ENCODE measurements at regions not wholly inside any gene's neighbourhood (a gene's known extent, or its start where the extent isn't known, plus 50 kb on each side); places are given as distances from the start of the nearest gene placed in this dataset.

- Histone ChIP-seq H3K4me3 (ENCODE audit: low read depth in 2 of 2, low read length in 1 of 2) (no peak overlapping the region), H3K4me1 (ENCODE audit: control insufficient read depth in 1 of 2, insufficient read depth in 2 of 2, low read depth in 1 of 2, low read length in 1 of 2) (no peaks in the 10 kb centered on the region), H3K9me2 (no peaks in the 10 kb centered on the region), H3K9me3 (no peaks in the 10 kb centered on the region), H3K27ac (ENCODE audit: low read depth in 2 of 2, low read length in 1 of 2) (no peak overlapping the region), H2AFZ (ENCODE audit: low read depth) (no peak overlapping the region), H3K27me3 (ENCODE audit: insufficient read depth) (no peaks in the 10 kb centered on the region), H3K9ac (no peak overlapping the region), H3F3A (replicated peaks; ENCODE audit: insufficient read depth) (no peaks in the 10 kb centered on the region), H3K79me2 (ENCODE audit: insufficient read depth) (no peaks in the 10 kb centered on the region), H4K20me1 (ENCODE audit: insufficient read depth) (no peaks in the 10 kb centered on the region), H3K36me3 (replicated peaks in 1 of 2; ENCODE audit: control insufficient read depth in 1 of 2, insufficient read depth in 2 of 2, low read length in 1 of 2) (no peaks in the 10 kb centered on the region), H3K4me2 (no peak overlapping the region)
- ChIA-PET CTCF (no interaction called here), POLR2A (no interaction called here)
- TF ChIP-seq, protein P1, sequence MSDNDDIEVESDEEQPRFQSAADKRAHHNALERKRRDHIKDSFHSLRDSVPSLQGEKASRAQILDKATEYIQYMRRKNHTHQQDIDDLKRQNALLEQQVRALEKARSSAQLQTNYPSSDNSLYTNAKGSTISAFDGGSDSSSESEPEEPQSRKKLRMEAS (IDR thresholded peaks at IDR 0.05; ENCODE audit: low read depth), result no peak
- TF ChIP-seq EZH2phosphoT487 (IDR thresholded peaks at IDR 0.05; ENCODE audit: borderline replicate concordance, low read depth) (no peak), FOXJ3 (CRISPR knock-in tag; IDR thresholded peaks at IDR 0.05) (no peak), ELF1 (IDR thresholded peaks at IDR 0.05) (no peak)
- TF ChIP-seq, protein P2, sequence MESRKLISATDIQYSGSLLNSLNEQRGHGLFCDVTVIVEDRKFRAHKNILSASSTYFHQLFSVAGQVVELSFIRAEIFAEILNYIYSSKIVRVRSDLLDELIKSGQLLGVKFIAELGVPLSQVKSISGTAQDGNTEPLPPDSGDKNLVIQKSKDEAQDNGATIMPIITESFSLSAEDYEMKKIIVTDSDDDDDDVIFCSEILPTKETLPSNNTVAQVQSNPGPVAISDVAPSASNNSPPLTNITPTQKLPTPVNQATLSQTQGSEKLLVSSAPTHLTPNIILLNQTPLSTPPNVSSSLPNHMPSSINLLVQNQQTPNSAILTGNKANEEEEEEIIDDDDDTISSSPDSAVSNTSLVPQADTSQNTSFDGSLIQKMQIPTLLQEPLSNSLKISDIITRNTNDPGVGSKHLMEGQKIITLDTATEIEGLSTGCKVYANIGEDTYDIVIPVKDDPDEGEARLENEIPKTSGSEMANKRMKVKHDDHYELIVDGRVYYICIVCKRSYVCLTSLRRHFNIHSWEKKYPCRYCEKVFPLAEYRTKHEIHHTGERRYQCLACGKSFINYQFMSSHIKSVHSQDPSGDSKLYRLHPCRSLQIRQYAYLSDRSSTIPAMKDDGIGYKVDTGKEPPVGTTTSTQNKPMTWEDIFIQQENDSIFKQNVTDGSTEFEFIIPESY (IDR thresholded peaks at IDR 0.05; ENCODE audit: borderline replicate concordance, low read depth), result no peak
- 9% methylated on average over 1 of the region's 1 CpG for WGBS (ENCODE audit: low lambda C conversion rate)
- DNase-seq, result no peak
Measured at GRCh38 chr3:84891851-84892250, 66.9 kb upstream of the CADM2 start.

DNA sequence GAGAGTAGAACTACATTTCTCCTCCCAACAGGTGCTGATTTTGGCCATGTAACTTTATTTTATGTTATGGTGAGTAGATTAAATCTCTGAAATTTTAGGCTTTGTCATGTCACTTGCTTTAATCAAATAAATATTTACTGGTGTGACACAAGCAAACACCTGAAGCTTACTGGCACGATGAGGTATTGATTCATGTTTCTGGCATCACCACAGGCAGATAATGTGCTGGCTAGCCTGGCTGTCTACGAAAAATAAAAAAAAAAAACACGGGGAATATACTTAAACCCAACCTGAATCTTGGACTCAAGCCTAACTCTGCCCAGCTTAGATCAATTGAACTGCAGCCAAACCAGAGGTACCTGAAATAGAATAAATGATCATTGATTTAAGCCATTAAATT lies 65.6 kb upstream of the CADM2 start:
- H4K20me1 ChIP-seq (ENCODE audit: insufficient read depth), result no peaks in the 10 kb centered on the region

GRCh38 chr3:84904212-84904611 lies 54.6 kb upstream of the CADM2 start:
- no peak for DNase-seq
- Histone ChIP-seq H3K27me3 (ENCODE audit: insufficient read depth) (no peaks in the 10 kb centered on the region), H3K9ac (no peak overlapping the region), H3K9me2 (no peaks in the 10 kb centered on the region), H3K4me3 (ENCODE audit: low read depth in 2 of 2, low read length in 1 of 2) (no peak overlapping the region), H3F3A (replicated peaks; ENCODE audit: insufficient read depth) (no peaks in the 10 kb centered on the region), H3K4me1 (ENCODE audit: control insufficient read depth in 1 of 2, insufficient read depth in 2 of 2, low read depth in 1 of 2, low read length in 1 of 2) (peaks cover 0 to 5% of the 10 kb centered on the region in 2 experiments; a peak in 1 of 4 replicates), H4K20me1 (ENCODE audit: insufficient read depth) (no peaks in the 10 kb centered on the region), H3K36me3 (replicated peaks in 1 of 2; ENCODE audit: control insufficient read depth in 1 of 2, insufficient read depth in 2 of 2, low read length in 1 of 2) (no peaks in the 10 kb centered on the region), H3K4me2 (no peak overlapping the region), H2AFZ (ENCODE audit: low read depth) (no peak overlapping the region), H3K9me3 (no peaks in the 10 kb centered on the region), H3K79me2 (ENCODE audit: insufficient read depth) (no peaks in the 10 kb centered on the region), H3K27ac (ENCODE audit: low read depth in 2 of 2, low read length in 1 of 2) (no peak overlapping the region)
- POLR2A ChIA-PET, result no interaction called here
- CTCF ChIA-PET, result no interaction called here
- TF ChIP-seq YY1 (IDR thresholded peaks at IDR 0.05; ENCODE audit: low read depth), result no peak
- no peak for TF ChIP-seq ELF1 (IDR thresholded peaks at IDR 0.05)
- no peak for TF ChIP-seq POLR2AphosphoS5 (IDR thresholded peaks at IDR 0.05; ENCODE audit: low read depth, low read length)
- TF ChIP-seq, protein P1 (IDR thresholded peaks at IDR 0.05; ENCODE audit: low read depth), result no peak
- no peak for TF ChIP-seq TAF1 (IDR thresholded peaks at IDR 0.05; ENCODE audit: borderline replicate concordance, low read depth, low read length)
- TF ChIP-seq SIN3A (IDR thresholded peaks at IDR 0.05; ENCODE audit: borderline replicate concordance, low read depth, low read length), result no peak
- no peak for TF ChIP-seq RAD21 (IDR thresholded peaks at IDR 0.05; ENCODE audit: low read length)
- TF ChIP-seq FOSL2 (IDR thresholded peaks at IDR 0.05; ENCODE audit: borderline replicate concordance, low read depth), result no peak
- no peak for TF ChIP-seq REST (IDR thresholded peaks at IDR 0.05; ENCODE audit: low read depth, low read length)
- TF ChIP-seq JUND (IDR thresholded peaks at IDR 0.05), result no peak
- no peak for TF ChIP-seq RCOR1 (IDR thresholded peaks at IDR 0.05; ENCODE audit: low read length)

More for the DNA sequence above, 65.6 kb upstream of the CADM2 start:
- CTCF ChIA-PET, result no interaction called here
- Histone ChIP-seq H3K36me3 (replicated peaks in 1 of 2; ENCODE audit: control insufficient read depth in 1 of 2, insufficient read depth in 2 of 2, low read length in 1 of 2) (no peaks in the 10 kb centered on the region), H3K27me3 (ENCODE audit: insufficient read depth) (no peaks in the 10 kb centered on the region), H3F3A (replicated peaks; ENCODE audit: insufficient read depth) (no peaks in the 10 kb centered on the region), H3K4me3 (ENCODE audit: low read depth in 2 of 2, low read length in 1 of 2) (no peak overlapping the region), H3K4me2 (no peak overlapping the region), H3K4me1 (ENCODE audit: control insufficient read depth in 1 of 2, insufficient read depth in 2 of 2, low read depth in 1 of 2, low read length in 1 of 2) (no peaks in the 10 kb centered on the region), H2AFZ (ENCODE audit: low read depth) (no peak overlapping the region), H3K9me2 (no peaks in the 10 kb centered on the region), H3K9me3 (no peaks in the 10 kb centered on the region), H3K79me2 (ENCODE audit: insufficient read depth) (no peaks in the 10 kb centered on the region), H3K9ac (no peak overlapping the region), H3K27ac (ENCODE audit: low read depth in 2 of 2, low read length in 1 of 2) (no peak overlapping the region)
- 1% methylated on average over 3 of the region's 3 CpGs for whole genome bisulfite sequencing (ENCODE audit: low lambda C conversion rate)
- POLR2A ChIA-PET, result no interaction called here
- no peak for DNase-seq
- TF ChIP-seq FOXJ3 (CRISPR knock-in tag; IDR thresholded peaks at IDR 0.05) (no peak), MXI1 (IDR thresholded peaks at IDR 0.05; ENCODE audit: low read depth, low read length) (no peak), JUND (IDR thresholded peaks at IDR 0.05) (no peak), TEAD4 (IDR thresholded peaks at IDR 0.05; ENCODE audit: borderline replicate concordance, insufficient read depth) (no peak)
